ENCODE measurements at regions not wholly inside any gene's neighbourhood (a gene's known extent, or its start where the extent isn't known, plus 50 kb on each side); places are given as distances from the start of the nearest gene placed in this dataset.

DNA sequence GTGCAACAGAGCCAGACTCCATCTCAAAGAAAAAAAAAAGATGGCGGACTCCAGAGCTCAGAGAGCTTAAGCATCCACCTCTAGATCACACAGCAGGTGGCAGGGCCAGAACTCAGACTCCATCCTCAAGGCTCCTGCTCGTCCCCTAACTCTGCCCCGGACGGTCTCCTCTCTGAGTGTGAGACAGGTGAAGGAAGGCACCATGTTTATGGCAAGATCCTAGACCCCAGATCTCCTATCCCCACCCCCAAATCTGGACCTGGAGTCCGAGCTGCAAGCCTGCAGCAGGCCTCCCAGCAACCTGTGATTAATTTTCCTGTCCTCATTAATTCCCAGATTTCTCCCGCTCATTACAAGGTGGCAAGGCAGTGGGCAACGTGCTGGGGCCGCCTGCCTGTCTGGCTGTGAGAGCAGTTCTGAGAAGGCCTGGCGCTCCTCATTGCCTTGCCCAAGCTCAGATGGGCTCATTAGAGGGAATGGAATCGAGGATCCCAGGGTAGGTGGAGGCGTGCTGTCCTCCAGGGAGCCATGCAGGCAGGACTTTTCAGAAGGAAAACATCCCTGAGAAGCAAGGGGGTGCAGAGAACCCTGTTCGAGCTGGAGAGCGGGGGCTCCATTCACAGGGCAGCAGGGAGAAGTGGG lies 296.6 kb upstream of the RTL1 start:
- intact Hi-C loops (cut with micrococcal nuclease): no loop called here
- H3K36me3 ChIP-seq: no peaks in the 10 kb centered on the region
- TF ChIP-seq CTCF (IDR thresholded peaks at IDR 0.05; ENCODE audit: borderline replicate concordance): no peak

DNA sequence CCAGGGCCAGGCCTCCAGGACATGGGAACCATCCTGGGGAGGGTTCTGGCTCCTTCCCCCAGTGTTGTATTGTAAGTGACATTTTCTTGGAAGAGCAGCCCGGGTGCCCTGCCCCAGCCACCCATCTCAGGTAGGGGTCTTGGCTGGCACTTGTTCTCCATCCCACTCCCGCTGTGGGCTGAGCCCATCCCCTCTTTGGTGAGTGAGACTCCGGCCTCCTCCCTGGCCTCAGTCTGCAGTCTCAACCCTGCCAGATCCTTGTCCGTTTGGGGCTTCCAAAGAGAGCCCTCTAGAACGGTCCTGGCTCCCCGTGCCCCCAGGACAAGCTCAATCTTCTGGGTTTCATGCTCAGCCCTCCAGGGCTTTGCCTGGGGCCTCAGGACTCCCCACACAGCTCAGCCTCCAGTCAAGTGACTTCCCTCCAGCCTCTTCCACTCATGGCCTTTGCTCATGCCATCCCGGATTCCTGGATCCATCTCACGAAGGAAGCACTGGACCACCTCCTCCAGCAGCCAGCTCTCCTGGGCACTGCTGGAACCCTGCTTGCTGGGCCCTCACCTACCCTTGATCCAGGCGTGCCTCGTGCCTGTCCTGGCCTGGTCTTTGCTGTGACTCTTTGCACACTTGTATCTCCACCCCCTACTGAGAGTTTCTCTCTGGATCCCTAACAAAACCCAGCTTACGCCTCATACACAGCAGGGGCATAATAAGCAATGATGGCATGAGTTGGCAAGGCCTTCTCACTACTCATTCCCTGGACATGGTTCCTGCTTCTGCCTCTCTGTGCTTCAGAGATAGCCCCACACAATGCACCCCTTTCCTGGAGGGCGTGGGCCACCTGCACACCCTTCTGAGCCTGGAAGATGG lies 297.4 kb upstream of the RTL1 start:
- no peak for DNase-seq
- TF ChIP-seq CTCF (IDR thresholded peaks at IDR 0.05; ENCODE audit: borderline replicate concordance): no peak
- intact Hi-C loops (cut with micrococcal nuclease): no loop called here

More for the DNA sequence above, 296.6 kb upstream of the RTL1 start:
- Histone ChIP-seq H3K4me3 (no peak overlapping the region), H3K27me3 (ENCODE audit: low read depth) (peaks cover 26% of the 10 kb centered on the region), H3K9me3 (replicated peaks) (peaks cover 26% of the 10 kb centered on the region), H3K4me1 (no peaks in the 10 kb centered on the region), H3K27ac (replicated peaks) (no peak overlapping the region)
- DNase-seq: no peak

GRCh38 chr14:101201535-101202151 lies 298.1 kb upstream of the RTL1 start:
- H3K27ac ChIP-seq (replicated peaks): no peak overlapping the region
- peaks cover 19% of the 10 kb centered on the region for H3K27me3 ChIP-seq (ENCODE audit: low read depth)
- intact Hi-C loops (cut with micrococcal nuclease): no loop called here
- no peak for DNase-seq
- H3K4me1 ChIP-seq: no peaks in the 10 kb centered on the region
- no peak for TF ChIP-seq CTCF (IDR thresholded peaks at IDR 0.05; ENCODE audit: borderline replicate concordance)
- no peaks in the 10 kb centered on the region for H3K36me3 ChIP-seq
- H3K4me3 ChIP-seq: no peak overlapping the region
- peaks cover 42% of the 10 kb centered on the region for H3K9me3 ChIP-seq (replicated peaks)

More for the DNA sequence above, 297.4 kb upstream of the RTL1 start:
- H3K36me3 ChIP-seq: no peaks in the 10 kb centered on the region
- H3K4me1 ChIP-seq: no peaks in the 10 kb centered on the region
- peaks cover 34% of the 10 kb centered on the region for H3K9me3 ChIP-seq (replicated peaks)
- peaks cover 21% of the 10 kb centered on the region for H3K27me3 ChIP-seq (ENCODE audit: low read depth)
- no peak overlapping the region for H3K4me3 ChIP-seq
- H3K27ac ChIP-seq (replicated peaks): no peak overlapping the region

GRCh38 chr14:101202627-101203404 lies 299.3 kb upstream of the RTL1 start:
- peaks cover 8% of the 10 kb centered on the region for H3K27me3 ChIP-seq (ENCODE audit: low read depth)
- H3K4me1 ChIP-seq: no peaks in the 10 kb centered on the region
- no peak for DNase-seq
- intact Hi-C loops (cut with micrococcal nuclease): no loop called here
- no peak for TF ChIP-seq CTCF (IDR thresholded peaks at IDR 0.05; ENCODE audit: borderline replicate concordance)
- H3K36me3 ChIP-seq: no peaks in the 10 kb centered on the region
- no peak overlapping the region for H3K4me3 ChIP-seq
- H3K27ac ChIP-seq (replicated peaks): no peak overlapping the region
- H3K9me3 ChIP-seq (replicated peaks): peaks cover 53% of the 10 kb centered on the region

DNA sequence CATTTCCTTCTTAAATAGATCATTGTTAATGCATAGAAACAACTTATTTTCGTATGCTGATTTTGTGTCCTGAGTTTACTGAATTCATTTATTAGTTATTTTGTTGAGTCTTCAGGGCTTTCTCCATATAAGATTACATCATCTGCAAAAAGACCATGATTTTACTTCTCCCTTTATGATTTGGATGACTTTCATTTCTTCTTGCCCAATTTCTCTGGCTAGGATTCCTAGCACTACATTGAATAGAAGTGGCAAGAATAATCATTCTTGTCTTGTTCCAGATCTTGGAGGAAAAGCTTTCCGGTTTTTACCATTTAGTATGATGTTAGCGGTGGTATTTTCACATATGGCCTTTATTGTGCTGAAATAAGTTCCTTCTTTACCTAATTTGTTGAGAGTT lies 303.0 kb upstream of the RTL1 start:
- H3K27me3 ChIP-seq (ENCODE audit: low read depth): no peaks in the 10 kb centered on the region
- intact Hi-C loops (cut with micrococcal nuclease): no loop called here
- H3K9me3 ChIP-seq (replicated peaks): peaks cover 91% of the 10 kb centered on the region
- no peak for DNase-seq
- no peak for TF ChIP-seq CTCF (IDR thresholded peaks at IDR 0.05; ENCODE audit: borderline replicate concordance)
- H3K27ac ChIP-seq (replicated peaks): no peak overlapping the region
- H3K4me3 ChIP-seq: no peak overlapping the region
- no peaks in the 10 kb centered on the region for H3K36me3 ChIP-seq
- no peaks in the 10 kb centered on the region for H3K4me1 ChIP-seq
